ENCODE measurements at regions not wholly inside any gene's neighbourhood (a gene's known extent, or its start where the extent isn't known, plus 50 kb on each side); places are given as distances from the start of the nearest gene placed in this dataset.
"Not testable (repeated sequence)": the region's sequence is repeated elsewhere in the genome, so short reads cannot be mapped to it uniquely, and the experiment has no call there.

DNA sequence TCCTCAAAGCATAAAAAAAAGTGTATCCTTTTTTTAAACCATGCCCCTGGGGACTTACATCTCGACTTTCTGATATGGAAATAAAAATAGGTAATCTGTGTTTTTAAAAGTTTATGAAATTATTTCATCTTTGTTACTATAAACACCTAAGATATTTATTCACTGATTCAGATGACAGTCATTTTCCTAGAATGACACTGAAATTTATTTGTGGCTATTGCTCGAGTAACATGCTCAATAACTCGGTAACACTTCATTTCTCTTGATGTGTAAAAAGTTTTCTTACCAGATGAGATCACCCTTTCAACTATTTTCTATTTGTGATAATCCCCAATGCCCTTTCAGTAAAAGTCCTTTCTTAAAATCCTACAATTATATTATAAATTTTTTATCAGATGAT, 495.8 kb downstream of the TTLL7 start:
- no peak for DNase-seq

DNA sequence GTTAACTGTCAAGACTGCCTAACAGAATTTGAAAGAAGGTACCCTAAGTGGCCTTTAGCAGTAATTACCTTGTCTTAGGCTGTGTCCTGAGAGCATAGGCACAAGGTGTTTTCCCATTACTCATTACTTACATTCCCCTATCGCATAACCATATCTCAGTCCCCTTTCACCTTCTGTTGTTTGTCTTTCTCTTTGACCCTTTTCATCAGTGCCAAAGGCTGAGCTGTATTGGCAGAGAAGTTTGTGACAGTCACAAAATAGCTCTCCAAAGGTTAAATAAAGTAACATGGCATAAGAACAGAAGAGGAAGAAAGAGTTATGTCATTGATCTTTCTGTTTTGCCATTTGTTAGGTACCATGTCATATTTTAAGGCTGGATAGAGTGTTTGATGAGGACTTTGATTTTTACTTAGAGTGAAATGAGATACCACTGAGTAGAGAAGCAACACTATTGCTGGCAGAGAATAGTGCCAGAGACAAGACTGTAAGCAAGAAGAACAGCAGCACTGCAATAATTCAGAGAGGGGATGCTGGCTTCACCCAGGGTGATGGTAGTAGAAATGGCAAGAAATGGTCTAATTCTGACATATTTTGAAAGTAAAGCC, 497.8 kb downstream of the TTLL7 start:
- no peak for DNase-seq

DNA sequence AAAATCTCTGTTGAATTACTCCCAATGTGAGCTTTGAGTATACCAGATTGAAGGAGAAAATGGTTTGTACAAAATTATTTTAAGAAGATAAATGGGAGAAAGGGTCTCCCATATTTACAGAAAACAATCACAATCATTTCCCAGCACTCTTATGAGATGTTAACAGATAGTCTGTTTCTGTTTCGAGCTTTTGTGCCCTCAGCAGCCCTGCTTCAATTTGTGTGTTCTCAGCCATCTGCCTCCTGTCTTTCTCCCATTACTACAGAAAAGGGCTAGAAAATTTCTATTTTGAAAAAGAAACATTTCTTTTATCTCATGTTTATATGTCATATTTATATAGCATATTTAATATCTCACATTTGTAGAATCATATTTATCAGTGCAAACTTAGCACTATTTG, 498.4 kb downstream of the TTLL7 start:
- DNase-seq, result no peak

DNA sequence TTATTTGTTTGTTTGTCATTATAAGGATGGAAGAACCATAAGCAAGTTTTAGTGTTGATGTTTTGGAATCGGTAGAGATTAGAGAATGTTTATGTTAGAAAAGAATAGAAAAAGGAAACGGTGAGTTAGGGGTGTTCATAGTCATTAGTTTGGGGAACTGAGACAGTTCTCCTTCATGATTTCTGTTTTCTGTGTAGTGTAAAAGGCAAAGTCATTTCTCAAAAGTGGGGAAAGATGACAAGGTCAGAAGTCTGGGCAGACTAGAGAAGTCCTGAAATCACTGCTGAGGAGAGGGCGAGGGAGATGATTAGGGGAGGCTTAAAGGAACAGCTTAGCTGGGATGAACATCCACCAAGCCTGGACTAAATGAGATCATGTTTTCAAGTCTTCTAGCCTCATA, 498.9 kb downstream of the TTLL7 start:
- no peak for DNase-seq

DNA sequence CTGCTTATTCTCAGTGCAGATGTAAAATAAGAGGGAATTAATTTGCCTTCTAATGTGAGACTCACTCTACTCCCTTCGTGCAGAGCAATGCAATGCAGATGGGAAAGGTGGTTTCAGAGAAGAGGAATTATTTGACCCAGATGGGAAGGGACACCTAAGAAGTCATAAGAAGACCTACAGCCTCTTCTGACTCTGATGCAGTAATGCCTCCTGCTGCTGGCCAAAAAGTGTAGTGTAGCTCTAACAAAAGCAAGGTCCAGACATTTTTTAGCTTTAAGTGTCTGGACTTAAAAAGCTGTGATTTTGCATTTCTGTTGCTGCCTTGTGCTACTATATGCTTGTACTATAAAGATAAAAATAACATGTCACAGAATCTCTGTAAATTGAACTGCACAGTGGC, 501.4 kb downstream of the TTLL7 start:
- DNase-seq, result no peak

DNA sequence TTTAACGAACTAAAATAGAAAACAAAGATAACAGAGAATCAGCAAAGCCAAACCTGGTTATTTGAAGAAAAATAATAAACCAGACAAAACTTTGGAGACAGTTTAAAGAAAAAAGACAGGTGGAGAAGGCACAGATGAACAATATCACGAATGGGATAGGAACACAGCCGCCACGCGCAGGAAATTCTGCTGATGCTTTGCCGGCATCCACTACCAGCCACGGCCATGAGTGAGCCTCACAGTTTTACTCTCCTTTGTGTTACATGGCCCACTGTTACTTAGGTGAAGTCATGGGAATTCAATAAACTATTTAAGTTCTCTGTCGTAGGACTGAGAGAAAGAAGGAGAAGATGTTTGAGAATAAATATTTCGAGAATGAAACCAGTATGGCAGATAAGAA, 503.4 kb downstream of the TTLL7 start:
- no peak for DNase-seq

DNA sequence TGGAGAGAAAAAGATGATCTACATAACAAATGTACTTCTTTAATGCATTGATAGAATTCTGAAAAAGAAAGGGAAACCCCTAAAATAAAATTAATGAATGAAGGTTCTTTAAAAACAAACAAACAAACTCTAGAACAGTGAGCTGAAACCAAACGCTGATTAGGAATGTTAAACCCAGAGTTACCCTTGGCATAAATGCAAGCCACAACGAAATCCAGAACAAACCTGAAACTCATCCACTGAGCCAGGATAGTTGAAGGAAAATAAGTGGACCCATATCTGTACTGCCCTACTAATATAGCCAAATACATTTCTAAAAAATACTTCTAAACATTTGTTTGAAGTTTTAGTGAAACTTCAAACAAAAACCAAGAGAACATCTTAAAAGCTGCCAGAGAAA, 505.3 kb downstream of the TTLL7 start:
- DNase-seq, result no peak

DNA sequence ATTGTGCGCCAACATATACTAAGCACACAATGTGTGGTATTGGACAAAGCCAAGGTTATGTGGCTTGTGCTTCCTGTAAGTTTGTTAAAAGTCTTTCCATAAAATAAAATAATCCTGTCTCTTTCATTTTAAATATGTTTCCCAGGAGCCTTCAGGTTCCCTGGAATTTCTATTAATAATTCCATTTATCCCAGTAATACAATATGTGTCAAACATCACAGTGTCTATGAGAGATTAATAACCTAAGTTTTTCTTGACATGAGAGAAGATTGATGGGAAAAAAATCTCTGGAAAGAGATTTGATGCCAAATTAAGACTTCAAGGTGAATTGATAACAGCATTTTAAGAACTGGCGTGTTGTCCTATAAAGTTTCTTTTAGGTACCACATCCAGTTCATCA, 507.0 kb downstream of the TTLL7 start:
- no peak for DNase-seq

DNA sequence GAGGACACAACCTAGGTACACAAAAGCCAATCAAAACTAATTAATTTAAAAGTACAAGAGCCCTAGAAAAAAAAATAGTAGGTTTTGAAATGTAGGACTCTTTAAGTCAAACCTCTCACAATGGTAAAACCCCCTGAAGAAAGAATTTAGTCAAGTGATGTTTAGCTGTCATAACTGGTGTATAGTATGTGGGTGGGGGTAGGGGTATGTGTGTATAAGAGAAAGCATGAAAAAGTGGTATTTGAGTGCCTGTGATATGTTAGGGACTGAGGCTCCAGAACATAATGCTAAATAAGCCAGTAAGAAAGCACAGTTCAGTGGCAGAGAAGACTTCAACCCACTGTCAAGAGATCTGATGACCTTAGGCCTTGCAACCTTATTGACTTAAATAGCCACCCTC, 507.9 kb downstream of the TTLL7 start:
- DNase-seq, result no peak

DNA sequence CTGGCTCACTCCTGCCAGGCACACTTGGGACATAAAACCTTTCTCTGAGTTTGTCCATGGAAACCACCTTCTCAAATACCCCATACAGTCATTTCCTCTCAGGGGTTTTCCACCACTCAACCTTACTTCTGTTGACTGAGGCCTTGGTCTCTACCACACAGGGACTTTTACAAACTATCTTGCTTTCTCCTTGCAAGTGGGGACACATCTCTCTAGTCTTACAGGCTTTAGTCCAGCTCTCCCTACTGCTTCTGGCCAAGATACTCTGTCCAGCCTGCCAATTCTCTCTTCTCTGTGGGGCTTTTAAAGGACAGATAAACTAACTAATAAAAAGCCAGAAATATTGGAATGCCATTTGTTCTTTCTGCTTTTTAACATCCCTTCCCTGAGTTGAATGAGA, 510.8 kb downstream of the TTLL7 start:
- not testable (repeated sequence) for DNase-seq

DNA sequence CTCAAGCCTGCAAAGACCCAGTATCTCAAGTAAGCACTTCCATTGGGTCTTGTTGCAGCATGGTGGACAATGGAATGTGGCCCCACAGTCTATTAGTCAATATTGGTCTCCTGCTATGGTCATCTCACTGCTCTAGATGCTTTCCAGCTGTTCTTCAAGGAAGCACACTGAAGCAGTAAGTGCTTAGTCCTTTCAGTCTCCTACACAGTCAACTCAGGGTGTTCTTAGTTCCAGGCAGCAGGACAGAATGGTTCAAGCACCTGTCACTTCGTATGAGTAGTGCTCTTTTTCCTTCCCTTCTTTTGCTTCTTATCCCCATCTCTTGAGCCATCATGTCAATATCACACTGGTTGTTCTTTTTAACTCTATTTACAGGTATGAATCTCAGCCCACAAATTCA, 511.5 kb downstream of the TTLL7 start:
- DNase-seq, result not testable (repeated sequence)

DNA sequence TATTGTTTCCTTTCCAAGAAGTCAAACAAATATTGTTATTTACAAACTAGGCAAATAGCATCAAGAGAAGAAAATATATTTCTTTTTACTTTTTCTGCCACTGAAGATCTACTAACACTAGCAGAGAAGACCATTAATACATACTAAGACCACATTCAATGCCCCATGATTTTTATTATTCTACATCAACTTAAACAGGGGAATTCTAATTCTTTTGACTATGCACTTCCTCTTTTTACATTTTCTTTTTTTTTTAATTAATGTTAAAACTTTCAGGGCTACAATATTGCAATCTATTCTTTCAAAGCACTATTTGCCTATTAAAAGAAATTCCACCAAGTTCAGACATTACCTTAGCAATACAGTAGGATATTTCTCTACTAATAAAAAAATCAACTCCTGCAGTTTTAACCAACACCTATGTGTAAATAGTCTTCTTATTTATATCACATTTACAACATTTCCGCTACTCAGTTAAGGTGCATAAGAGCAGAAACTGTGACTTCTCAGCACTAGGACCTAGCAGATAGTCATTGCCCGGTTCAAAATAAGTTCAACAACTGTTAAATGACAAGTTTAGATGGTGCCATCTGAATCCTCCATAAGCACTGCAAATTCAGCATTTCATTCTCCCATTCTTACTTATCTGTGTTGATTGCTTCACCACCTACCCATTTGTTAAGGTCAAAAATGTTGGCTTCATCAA, 513.5 kb downstream of the TTLL7 start:
- DNase-seq, result not testable (repeated sequence)

DNA sequence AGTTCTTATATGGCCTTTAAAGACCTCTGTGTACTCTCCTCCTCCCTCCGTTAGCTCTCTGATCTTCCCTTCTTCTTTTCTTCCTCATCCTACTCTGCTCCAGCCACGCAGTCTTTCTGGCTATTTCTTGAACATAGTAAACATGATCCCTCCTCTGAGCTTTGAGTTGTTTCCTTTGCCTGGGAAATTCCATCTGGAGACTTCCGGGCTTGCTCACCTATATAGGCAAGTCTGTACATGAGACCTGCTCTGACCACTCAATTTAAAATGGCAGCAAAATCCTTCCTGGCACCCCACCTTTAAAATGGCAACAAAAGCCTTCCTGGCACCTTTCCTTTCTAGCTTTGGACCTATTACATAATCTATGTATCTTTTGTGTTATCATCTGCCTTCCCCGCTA, 517.6 kb downstream of the TTLL7 start:
- DNase-seq, result not testable (repeated sequence)

DNA sequence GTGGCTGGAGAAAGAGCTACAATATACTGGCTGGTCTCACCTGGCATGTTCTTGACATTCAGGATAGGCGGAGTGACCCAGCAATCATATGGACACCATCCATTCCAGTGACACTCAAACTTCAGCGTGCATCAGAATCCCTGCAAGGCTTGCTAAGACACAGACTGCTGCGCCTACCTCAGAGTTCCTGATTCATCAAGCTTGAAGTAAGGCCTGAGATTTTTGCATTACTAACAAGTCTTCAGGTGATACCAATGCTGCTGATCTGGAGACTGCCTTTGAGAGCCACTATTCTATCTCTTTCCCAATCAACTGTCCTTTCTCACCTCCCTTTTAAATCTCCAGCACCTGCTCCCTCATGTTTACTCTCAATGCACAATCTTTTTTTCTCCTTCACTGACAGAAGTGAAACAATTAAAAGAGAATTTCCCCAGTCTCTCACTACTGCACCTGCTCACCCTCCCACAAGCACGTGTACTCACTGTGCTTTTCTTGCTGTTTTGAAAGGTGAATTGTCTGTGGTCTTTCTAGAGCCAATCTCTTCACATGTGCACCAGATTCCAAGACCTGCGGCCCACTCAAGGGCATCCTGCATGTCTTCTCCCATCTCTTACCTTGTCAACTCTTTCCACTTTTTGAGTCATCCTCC, 519.2 kb downstream of the TTLL7 start:
- not testable (repeated sequence) for DNase-seq

DNA sequence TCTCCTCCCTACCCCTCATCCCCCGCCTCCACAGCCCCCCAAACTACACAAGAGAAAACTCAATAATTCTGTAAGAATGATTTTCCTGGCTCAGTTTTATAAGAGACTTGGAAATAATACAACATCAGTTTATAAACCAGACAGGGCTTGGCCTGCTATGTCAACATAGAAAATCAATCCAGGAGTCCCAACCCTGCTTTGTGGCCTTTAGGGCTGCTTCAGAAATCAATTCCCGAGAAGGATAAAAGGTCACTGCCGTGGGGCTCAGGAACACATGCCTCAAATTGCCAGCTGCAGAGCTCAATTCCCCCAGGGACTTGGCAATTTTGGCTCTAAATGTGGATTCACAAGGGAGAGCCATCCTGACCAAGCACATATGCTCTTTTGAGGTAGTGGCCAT, 520.8 kb downstream of the TTLL7 start:
- DNase-seq, result not testable (repeated sequence)

DNA sequence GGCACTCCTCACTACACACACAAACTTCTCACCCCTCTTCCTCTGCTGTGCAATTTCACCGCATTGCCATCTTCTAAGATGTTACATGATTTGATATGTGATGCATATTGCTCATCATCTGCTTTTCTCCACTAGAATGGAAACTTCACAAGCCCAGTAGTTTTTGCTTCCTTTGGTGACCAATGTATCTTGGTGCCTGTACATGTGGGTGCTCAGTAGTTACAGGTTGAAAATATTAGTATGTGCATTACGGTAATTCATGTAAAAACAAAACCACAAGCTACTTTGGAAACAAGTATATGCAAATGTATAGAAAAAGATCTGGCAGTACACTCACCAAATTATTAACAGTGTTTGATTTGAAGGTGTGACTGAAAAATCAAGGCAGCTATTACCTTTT, 522.4 kb downstream of the TTLL7 start:
- not testable (repeated sequence) for DNase-seq

DNA sequence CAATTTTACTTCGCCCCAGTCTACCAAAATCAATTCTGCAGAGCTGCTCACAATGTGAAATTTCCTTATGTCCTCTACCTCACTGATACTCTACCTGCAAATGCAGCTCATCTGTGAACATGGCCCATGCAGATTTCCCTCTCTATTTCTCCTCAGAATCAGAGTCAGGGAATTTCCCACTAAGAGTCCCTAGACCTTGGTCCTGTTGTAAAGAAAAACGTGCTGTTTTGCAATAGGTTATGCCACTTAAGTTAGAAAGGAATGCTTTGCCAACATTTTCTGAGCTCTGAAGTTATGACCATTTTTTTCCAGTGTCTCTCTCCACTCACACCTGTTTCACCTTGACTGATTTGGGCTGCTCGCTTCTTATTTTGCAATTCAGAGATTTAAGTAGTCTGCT, 524.0 kb downstream of the TTLL7 start:
- DNase-seq, result not testable (repeated sequence)

DNA sequence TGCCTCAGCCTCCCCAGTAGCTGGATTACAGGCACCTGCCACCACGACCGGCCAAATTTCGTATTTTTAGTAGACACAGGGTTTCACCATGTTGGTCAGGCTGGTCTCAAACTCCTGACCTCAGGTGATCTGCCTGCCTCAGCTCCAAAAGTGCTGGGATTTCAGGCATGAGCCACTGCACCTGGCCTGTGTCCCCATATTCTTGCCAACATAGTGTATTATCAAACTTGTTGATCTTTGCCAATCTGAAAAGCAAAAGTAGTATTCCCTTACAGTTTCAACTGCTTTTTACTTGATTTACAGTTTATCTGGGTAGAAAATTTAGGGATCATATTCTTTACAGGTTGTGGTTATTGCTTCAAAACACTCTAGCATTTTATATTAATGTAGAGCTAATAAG, 524.9 kb downstream of the TTLL7 start:
- not testable (repeated sequence) for DNase-seq

DNA sequence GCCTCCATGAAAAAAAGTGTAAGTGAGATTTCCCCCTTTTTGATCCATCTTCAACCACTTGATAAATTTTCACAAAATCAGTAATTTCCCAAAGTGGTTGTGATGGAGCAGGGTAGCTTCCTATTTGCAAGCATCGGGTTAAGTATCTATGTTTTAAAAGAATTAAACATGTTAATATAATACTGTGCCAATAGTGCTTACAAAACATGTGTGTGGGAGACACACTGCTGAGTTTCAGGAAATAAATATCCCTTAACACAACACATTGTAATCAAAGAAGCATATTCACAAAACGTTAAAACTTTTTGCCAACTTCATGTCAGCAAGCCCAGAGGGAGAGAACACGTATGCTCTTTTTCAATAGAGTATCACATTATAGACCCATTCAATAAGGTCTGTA, 526.9 kb downstream of the TTLL7 start:
- not testable (repeated sequence) for DNase-seq

DNA sequence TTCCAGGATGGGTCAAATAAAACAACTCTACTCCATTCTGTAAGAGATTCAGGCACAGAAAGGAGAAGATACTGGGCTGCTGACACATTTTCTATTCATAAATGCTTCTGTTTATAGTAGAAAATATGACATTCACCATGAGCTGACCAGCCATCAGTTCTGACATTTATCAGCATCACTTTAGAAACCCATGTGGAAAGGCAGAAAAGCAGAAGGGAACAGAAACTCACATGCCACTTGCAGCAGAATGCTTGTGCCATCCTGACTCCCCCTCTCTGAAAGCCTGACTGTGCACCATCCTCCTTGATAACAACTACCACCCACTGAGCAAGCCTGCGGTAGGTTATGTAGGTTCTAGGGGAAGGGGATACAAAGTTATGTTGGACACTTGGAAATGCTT, 527.7 kb downstream of the TTLL7 start:
- DNase-seq, result not testable (repeated sequence)

DNA sequence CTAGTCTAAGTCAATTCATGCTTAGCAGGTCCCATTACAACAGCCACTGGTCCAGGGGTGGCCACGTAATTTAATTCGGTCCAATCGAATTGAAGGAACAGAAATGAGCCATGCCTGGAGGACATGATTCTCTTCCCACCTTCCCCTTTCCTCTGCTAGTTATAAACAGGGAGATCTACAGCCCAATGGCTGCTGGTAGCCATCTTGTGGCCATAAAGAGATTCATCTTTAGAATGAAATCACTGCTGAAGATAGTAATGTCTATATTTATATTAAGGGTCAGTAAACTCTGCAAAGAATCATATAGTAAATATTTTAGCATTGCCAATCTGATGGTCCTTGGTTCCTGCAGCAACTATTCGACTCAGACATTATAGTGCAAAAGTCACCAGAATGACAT, 530.6 kb downstream of the TTLL7 start:
- not testable (repeated sequence) for DNase-seq

DNA sequence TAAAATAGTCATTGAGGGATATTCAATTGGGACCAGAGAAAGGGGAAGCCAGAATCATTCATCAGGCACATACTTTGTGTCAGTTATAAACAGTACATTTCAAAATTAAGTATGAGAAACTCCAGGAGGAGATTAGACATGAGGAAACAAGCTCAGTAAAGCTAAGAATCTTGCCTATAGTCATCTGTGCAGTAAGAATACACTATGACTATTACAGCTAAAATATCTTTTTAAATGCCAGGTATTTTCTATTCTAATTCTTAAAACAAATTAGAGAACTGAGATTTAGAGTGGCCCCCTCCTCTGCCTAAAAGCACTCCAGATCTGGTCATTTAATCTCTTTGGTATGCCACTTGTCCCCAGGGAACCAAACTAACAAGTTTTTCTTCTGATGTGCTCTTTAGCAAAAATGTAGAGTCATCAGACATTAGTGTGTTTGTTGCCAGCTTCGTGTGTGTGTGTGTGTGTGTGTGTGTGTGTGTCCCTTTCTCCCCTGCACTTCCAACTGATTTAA, 541.1 kb downstream of the TTLL7 start:
- DNase-seq, result not testable (repeated sequence)

DNA sequence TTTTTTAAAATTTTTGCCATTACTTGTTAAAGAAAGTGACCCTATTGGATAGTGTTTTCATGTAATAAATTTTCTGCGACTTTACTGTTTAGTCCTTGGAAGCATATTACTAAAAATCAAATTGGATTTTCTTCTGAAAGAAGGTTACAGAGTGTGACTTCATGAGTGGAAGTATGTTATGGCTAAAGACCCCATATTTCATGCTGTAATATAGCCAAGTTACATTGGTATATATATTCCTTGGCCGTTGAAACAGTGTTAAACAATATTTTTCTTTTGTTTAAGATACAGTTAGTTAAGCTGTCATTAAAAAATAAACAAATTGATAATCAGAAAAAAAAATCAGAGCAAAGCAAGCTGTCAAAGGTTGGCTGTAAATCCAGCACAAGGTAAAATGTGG, 541.7 kb downstream of the TTLL7 start:
- DNase-seq, result not testable (repeated sequence)

DNA sequence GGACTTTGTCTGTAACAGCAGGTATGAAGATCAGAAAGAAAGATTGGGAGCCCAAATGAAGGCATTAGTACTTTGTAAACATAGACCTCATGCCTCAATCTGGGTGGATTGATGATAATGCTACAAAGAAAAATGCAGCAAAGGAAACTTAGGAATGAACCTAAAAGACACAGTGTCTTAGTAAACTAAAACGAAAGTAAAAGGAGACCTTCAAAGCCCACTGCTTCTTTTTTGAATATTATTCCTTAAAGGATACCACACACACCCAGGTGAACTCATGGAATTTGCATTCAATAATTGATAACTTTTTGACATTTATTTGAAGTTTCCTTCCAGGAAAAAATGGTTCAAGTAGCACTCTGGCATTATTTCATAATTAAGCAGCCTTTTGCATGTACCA, 543.2 kb downstream of the TTLL7 start:
- DNase-seq, result not testable (repeated sequence)
